Vagina (tissue), 2 donors: ENCODE measurements at regions not wholly inside any gene's neighbourhood (a gene's known extent, or its start where the extent isn't known, plus 50 kb on each side); places are given as distances from the start of the nearest gene placed in this dataset.

ENCODE experiments used
- CTCF ChIP-seq, 3 experiments: fragments of 450-650 bp in 2 of 3; fragments of 200-600 bp in 1 of 3; sonication (generic) in 1 of 3; IDR thresholded peaks; one replicate each; pipeline ENCODE4 v1.5.1; 2017 to 2019; ENCODE audit warnings: antibody characterized with exemption in 3 of 3, mild to moderate bottlenecking in 2 of 3, moderate library complexity in 2 of 3
- POLR2A ChIP-seq, 2 donors: fragments of 450-650 bp; IDR thresholded peaks; one replicate each; pipeline ENCODE4 v1.6.1; 2017; ENCODE audit warnings: antibody characterized with exemption in 2 of 2, mild to moderate bottlenecking in 2 of 2, moderate library complexity in 2 of 2
- POLR2AphosphoS5 ChIP-seq, 2 donors: sonication (generic); formaldehyde crosslinking; IDR thresholded peaks; one replicate each; pipeline ENCODE4 v1.9.0; 2017; ENCODE audit warnings: antibody characterized with exemption in 2 of 2, mild to moderate bottlenecking in 2 of 2, low read depth in 1 of 2; ENCODE audit not compliant: insufficient read depth in 1 of 2

- no peak for TF ChIP-seq CTCF (IDR thresholded peaks at IDR 0.05)
- TF ChIP-seq POLR2AphosphoS5 (IDR thresholded peaks at IDR 0.05; ENCODE audit: insufficient read depth in 1 of 2, low read depth in 1 of 2): no peak
- no peak for TF ChIP-seq POLR2A (IDR thresholded peaks at IDR 0.05)
Measured at GRCh38 chr14:27929797-27930347, 836.7 kb upstream of the FOXG1 start.
